ENCODE measurements at regions not wholly inside any gene's neighbourhood (a gene's known extent, or its start where the extent isn't known, plus 50 kb on each side); places are given as distances from the start of the nearest gene placed in this dataset.

DNA sequence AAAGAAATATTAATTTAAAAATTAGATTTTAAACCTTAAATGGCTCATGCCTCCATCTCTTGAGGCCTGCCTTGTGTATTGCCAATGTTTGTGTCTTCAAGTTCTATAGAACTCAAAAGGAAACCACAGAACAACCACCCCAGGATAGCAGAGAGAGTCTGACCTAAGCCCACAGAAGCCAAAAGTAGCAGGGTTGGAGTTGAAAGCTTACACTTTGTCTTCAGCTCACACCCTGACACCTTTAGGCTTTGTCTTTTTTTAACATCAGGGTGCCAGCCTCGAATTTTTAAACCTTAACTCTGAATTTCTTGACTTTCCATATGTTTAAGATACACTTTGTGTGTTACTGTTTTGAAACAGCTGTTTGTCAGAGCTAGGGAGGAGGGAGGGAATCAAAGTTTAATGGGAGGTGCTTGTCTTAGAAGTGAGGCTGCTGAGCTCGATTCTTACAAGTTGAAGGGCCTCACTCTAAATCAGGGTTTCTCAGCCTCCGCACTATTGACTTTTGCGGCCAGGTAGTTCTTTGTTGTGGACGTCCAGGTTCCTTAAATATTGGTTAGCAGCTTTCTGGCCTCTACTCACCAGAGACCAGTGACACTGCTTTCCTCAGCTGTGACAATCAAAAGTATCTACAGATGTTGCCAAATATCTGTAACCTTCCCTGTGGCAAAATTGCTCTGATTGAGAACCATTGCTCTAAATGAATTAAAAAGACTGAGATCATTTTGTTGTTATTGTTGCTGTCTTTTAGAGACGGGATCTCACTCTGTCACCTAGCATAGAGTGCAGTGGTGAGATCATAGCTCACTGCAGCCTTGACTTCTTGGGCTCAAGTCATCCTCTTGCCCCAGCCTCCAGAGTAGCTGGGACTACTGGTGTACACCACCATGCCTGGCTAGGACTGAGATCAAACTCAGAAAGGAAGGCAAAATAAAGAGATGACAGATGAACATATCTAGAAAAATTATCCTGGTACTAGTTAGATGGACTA, 139.2 kb upstream of the EOMES start:
- no peak for DNase-seq (ENCODE audit: low read depth)

DNA sequence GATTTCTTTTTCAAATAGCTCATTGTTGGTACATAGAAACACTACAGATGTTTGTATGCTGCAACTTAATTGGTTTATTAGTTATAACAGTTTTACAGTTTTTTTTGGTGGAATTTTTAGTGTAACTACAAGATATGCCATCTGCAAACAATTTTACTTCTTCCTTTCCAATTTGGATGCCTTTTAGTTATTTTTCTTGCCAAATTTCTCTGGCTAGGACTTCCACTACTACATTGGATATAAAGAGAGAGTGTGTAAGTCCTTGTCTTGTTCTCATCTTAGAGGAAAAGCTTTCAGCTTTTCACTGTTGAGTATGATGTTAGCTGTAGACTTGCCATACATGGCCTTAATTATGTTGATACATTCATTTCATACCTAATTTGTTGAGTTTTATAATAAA, 143.6 kb upstream of the EOMES start:
- no peak for DNase-seq (ENCODE audit: low read depth)

DNA sequence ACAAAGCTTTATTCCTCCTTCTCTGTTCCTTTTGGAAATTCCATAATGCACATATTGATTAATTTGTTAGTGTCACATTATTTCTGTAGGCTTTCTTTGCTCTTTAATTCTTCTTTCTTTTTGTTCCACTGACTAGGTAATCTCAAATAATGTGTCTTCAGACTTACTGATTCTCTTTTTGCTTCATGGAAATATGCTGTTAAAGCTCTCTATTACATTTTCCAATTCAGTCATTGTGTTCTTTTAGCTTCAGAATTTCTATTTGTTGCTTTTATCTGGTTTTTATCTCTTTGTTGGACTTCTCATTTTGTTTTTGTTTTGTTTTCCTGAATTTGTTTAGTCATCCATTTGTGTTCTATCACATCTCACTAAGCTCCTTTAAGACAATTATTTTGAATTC, 147.0 kb upstream of the EOMES start:
- no peak for DNase-seq (ENCODE audit: low read depth)

DNA sequence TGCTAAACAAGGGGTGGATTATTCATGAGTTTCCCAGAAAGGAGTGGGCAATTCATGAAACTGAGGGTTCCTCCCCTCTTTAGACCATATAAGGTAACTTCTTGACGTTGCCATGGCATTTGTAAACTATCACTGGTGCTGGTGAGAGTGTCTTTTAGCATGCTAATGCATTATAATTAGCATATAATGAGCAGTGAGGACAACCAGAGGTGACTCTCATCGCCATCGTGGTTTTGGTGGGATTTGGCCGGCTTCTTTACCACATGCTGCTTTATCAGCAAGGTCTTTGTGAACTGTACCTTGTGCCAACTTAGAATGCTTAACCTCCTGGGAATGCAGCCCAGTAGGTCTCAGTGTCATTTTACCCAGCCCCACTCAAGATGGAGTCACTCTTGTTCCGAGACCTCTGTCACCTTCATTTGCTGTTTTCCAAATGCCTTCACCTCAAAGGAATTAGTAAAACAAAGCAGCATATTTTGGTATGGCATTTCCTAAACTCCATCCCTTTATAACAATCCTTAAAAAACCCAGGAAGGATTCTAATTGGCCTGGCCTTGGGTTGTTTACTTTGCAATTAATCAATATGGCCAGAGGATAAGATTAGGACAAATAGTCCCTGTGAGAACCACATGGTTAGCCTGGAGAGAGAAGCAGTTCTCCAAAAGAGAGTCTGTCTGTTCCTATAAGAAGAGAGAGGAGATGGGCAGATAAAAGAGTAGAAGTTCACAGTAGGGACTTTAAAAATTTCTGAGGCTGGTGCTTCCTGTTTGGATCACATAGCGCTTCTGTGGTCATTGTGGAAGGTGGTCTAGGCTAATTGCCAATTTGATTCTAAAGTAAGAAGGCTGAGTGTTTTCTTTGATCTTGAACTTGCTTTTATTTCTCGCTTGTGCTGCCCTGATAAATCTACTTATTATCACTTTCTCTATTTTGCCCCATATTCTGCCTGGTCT, 155.2 kb upstream of the EOMES start:
- no peak for DNase-seq (ENCODE audit: low read depth)

DNA sequence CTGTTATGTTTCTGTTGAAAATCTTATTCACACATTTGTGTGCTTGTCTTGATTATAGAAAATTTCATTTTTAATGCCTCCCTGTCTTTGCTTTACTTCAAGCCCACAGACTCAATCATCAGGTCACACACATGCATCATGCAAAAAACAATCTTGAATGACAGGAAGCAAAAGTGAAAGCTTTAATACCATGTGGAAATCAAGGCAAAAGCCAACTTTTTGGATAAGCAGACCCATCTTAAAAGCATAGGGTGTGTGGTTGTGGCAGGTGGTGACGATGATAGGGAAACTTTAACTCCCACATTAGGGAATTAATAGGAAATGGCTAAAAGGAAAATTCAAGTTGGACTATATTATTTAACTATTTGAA, 155.9 kb upstream of the EOMES start:
- DNase-seq (ENCODE audit: low read depth): no peak

- DNase-seq (ENCODE audit: low read depth): peak; percentile 26
These were observed 159.1 kb upstream of the EOMES start for GRCh38 chr3:27880969-27881892.

- DNase-seq (ENCODE audit: low read depth): no peak
These were observed 161.1 kb upstream of the EOMES start for GRCh38 chr3:27883266-27883665.

GRCh38 chr3:27885641-27886040, 163.5 kb upstream of the EOMES start:
- DNase-seq (ENCODE audit: low read depth): no peak

DNA sequence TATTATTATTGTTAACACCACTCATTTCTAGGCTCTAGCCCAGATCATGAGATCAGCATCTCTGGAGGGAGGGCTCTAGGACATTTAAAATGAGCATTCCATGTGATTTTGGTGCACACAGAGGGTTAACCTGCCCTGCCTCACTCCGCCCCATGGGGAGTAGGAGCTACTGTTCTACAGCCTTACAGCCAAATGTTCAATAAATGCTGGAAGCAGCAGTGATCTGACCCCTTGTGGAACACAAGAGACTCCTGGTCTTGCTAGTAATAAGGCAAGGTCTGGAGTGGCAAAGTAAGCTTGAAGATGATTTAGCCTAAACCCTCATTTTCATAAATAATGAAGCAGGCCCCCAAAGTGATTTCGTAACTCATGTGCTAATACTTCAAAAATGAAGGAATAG, 166.4 kb upstream of the EOMES start:
- DNase-seq (ENCODE audit: low read depth): no peak

DNA sequence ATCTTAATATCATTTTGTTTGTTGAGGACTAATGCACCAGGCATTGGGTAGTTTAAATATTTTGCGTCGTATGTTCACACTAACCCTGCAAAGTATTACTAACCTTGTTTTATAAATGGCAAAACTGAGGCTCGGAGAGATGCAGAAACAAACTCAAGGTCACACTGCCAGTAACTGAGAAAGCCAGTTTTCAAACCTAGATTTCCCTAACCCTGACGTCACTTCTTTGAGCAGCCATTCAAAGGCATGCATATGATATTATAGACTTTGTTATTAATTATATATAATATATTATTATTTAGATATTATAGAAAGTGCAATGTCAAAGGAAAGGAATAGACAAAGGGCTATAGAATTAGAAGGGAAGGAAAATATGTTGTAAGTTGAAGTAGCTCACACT, 167.6 kb upstream of the EOMES start:
- no peak for DNase-seq (ENCODE audit: low read depth)

DNA sequence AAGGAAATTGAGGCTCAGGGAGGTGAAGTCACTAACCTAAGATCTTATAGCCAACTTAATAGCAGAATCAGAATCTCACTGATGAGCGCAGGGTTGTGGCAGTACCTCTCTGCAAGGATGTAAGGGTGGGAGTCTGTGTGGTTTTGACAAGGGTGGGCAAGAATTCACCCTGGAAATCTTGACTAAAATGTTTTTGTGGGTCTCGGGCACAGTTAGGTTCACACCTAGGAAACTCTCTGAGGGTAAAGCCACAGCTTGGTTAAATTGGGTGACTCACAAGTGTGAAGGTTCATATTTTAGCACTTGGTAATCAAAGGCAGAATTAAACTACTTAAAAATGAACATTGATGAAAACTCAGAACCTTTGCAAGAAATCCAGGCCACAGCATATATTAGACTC, 178.2 kb upstream of the EOMES start:
- DNase-seq (ENCODE audit: low read depth): no peak

DNA sequence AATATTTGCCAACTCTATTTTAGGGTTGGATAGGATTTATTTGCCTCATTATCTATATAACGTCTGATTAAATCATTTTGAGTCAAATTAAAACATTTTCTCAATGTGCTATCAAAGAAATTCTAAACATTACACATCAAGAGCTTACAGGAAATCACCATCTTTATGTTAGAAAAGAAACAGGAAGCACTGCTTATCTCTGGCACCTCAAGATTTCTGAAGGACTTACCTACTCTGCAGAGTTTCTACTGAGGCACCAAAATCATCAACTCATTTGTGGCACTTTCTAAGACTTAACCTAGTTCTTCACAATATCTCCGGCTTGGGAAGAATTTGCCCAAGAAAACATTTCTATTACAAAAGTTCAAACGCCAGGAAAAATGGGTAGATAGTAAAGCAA, 181.3 kb upstream of the EOMES start:
- DNase-seq (ENCODE audit: low read depth): no peak

DNA sequence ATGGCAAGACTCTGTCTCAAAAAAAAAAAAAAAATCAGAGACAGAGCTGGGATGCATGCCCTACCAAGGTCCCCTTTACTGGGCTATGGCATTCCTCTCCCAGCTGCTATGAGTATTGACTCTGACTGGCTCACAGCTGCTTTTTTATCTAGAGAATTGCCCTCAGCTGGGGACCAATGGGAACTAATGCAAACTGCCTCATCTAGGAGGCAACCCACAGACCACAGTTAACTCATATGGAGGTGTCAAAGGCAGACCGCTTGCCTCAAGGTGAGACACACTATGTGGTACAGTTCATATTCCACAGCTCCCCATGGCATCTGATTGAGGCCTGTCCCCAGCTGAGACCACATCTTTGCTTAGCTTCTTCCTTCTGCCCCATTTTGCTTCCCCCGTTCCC, 183.5 kb upstream of the EOMES start:
- DNase-seq (ENCODE audit: low read depth): no peak

DNA sequence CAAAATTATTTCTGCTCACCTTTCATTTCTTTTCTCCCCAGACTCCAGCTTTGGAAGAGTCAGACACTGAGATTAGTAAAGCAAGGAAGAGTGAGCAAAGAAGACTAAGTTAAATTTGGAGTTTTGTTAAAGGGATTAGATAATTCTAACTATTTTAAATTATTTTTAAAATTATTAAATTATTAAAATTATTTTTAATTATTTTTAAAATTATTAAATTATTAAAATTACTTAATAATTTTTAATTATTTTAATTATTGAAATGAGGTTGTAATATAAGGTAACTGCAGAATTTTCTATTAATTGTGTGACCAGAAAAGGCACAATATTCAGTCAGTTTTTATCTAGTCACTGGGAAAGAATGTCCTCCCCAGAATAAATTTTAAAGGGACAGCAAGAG, 185.0 kb upstream of the EOMES start:
- DNase-seq (ENCODE audit: low read depth): no peak

- DNase-seq (ENCODE audit: low read depth): no peak
These were observed 185.8 kb upstream of the EOMES start for GRCh38 chr3:27907929-27908328.

- no peak for DNase-seq (ENCODE audit: low read depth)
These were observed 188.3 kb upstream of the EOMES start for GRCh38 chr3:27910456-27910855.

DNA sequence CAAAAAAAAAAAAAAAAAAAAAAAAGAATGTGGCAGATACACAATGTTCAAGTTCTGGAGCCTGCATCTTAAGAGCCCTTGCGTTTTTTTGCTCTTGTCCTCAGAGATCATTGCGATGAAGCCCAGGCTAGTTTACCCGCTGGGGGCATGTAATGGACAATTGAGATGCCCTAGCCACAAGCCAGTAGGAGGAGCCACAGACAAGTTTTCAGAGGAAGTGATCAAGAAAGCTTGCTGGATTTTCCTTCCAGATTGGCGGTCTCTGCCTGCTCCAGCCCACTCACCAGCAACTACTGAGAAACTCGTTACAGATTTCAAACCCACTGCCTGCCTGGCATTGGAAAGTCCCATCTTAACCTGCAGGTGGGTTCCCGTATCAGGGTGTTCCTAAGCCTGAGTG, 192.1 kb upstream of the EOMES start:
- DNase-seq (ENCODE audit: low read depth): no peak

DNA sequence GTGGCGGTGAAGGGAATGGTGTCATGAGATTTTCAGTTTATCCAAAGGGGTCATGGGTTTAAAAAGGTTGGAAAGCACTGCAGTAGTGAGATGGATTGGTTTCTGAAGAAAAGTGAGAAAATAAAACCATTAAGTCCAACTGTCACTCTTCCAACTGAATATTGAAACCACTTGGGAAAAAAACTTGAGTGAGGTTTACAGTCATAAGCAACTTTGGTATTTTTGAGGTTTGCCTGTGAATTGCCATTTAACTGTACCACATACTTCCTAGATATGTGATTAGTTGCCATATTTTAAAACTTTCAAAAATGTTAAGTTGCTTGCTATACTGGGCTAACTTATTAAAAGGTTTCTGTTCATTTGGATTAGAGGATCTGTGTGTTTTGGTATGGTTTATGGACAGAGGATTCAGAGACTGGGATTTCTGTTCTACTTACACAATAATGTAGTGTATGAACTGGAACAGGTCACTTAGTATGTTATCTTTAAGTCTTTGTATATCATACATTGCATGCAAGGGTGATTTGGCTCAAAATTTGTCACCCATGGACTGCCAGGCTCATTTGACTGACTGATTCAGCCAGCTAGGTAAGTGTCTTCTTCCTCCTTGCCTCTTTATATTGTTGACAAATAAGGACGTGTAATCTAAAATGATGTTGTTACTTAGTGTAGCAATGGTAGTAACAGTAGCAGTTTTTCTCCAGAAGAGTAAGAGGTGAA, 201.4 kb upstream of the EOMES start:
- DNase-seq (ENCODE audit: low read depth): no peak

DNA sequence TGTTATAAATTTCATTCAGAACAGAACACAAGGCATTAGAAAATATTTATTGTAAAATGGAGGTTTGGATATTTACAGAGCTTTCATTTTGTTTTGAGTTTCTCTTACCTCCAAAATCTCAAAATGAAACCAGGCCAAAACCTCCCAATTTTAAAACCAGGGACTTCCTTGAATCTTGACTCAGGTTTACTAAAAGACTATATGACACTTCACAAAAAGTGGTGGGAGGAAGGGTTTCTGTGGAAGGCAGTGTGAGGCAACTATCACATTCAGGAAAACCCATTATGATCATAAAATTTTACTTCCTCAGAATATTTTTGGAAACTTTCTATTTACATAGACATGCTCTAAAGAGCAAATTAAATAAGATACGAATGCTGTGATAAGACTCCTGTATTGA, 205.8 kb upstream of the EOMES start:
- DNase-seq (ENCODE audit: low read depth): no peak

GRCh38 chr3:27930052-27930602, 208.0 kb upstream of the EOMES start:
- no peak for DNase-seq (ENCODE audit: low read depth)

DNA sequence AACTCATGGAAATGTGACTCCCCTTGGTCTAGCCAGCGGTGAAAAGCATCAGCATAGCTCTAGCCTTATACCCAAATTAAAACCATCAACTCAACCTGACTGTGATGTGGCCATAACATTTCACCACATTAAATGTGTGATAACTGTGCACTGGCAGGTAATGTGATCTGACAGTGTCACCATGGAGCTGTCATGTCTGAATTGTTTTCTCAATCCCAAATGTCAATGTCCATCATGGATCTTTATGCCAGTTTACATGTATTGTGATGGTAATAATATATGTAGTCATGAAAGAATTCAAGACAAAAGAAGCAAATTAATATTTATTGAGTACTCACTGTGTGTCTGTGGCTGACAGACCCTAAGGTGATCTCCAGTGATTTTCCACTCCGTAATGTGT, 213.4 kb upstream of the EOMES start:
- no peak for DNase-seq (ENCODE audit: low read depth)

Measured in activated T-helper 1 cell treated with Interleukin-2 at 50 U/mL for 16 hours (primary cell).